Activated naive CD8-positive, alpha-beta T cell treated with anti-CD3 and anti-CD28 coated beads, Interleukin-2, amount 10 ng/mL, durations not matched to agents 7 days and 5 days (primary cell): ENCODE measurements at regions not wholly inside any gene's neighbourhood (a gene's known extent, or its start where the extent isn't known, plus 50 kb on each side); places are given as distances from the start of the nearest gene placed in this dataset.

Source experiments
- ATAC-seq: fragments of 150-1000 bp; cut with Tn5 transposase; one replicate; pipeline ENCODE4 v1.10.0; 2021; ENCODE audit warnings: low read depth, moderate library complexity
- POLR2A ChIA-PET: fragments of 350-600 bp; sonication (Branson Sonifier 250); formaldehyde crosslinking; loops from one replicate; lab custom pipeline; 2021; ENCODE audit warnings: antibody characterized with exemption; lab: Charles Lee
- DNase-seq: peaks from one replicate; pipeline ENCODE4 v3.0.0; 2021
- H3K27ac Mint-ChIP-seq: one replicate; pipeline ENCODE4 v1.8.0; 2022; ENCODE audit warnings: mild to moderate bottlenecking, mixed read lengths
- H3K27me3 Mint-ChIP-seq: one replicate; pipeline ENCODE4 v1.8.0; 2022; ENCODE audit warnings: mild to moderate bottlenecking, moderate library complexity, mixed read lengths
- H3K36me3 Mint-ChIP-seq: one replicate; pipeline ENCODE4 v1.8.0; 2021; ENCODE audit warnings: mild to moderate bottlenecking, mixed read lengths
- H3K4me1 Mint-ChIP-seq: one replicate; pipeline ENCODE4 v1.8.0; 2021; ENCODE audit warnings: mixed read lengths
- H3K4me3 Mint-ChIP-seq: one replicate; pipeline ENCODE4 v1.8.0; 2022; ENCODE audit warnings: mild to moderate bottlenecking, moderate library complexity, mixed read lengths
- H3K9me3 Mint-ChIP-seq: one replicate; pipeline ENCODE4 v1.8.0; 2021; ENCODE audit warnings: mixed read lengths

- no peak for DNase-seq
- no peak overlapping the region for H3K4me3 Mint-ChIP-seq
- no peaks in the 10 kb centered on the region for H3K4me1 Mint-ChIP-seq
- no peak overlapping the region for H3K27ac Mint-ChIP-seq
- H3K36me3 Mint-ChIP-seq: no peaks in the 10 kb centered on the region
- peaks cover 5% of the 10 kb centered on the region for H3K9me3 Mint-ChIP-seq
- POLR2A ChIA-PET: no interaction called here
- H3K27me3 Mint-ChIP-seq: peaks cover 6% of the 10 kb centered on the region
- no peak for ATAC-seq
Measured at GRCh38 chr2:8036366-8036765, 645.5 kb upstream of the ID2 start.

DNA sequence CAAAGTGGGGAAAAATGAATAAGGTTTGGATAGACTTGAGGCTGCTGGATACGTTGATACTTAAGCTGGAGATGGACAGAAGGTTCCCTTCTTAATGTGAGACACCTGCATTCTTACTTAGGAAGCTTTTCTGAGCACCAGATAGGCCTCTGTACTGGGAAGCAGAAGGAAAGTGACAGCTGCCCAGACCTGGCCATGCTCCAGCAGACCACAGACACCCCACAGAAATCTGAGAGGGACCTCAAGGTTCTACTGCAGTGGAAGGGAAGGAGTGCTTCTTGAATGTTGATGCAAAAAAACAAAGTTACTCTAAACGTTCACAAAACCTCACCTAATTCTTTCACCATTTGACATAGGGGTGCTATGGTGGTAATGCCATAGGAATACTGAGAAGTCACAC, 642.1 kb upstream of the ID2 start:
- Mint-ChIP-seq H3K4me3 (no peak overlapping the region), H3K9me3 (peaks cover 7% of the 10 kb centered on the region), H3K36me3 (no peaks in the 10 kb centered on the region), H3K27ac (no peak overlapping the region), H3K4me1 (no peaks in the 10 kb centered on the region), H3K27me3 (peaks cover 4% of the 10 kb centered on the region)
- no peak for DNase-seq
- ATAC-seq: no peak
- POLR2A ChIA-PET: no interaction called here

GRCh38 chr2:8043295-8043694, 638.6 kb upstream of the ID2 start:
- no peaks in the 10 kb centered on the region for H3K27me3 Mint-ChIP-seq
- peaks cover 6% of the 10 kb centered on the region for H3K9me3 Mint-ChIP-seq
- H3K36me3 Mint-ChIP-seq: peaks cover 3% of the 10 kb centered on the region
- no peak for DNase-seq
- no peak overlapping the region for H3K4me3 Mint-ChIP-seq
- H3K4me1 Mint-ChIP-seq: no peaks in the 10 kb centered on the region
- H3K27ac Mint-ChIP-seq: no peak overlapping the region
- POLR2A ChIA-PET: no interaction called here
- ATAC-seq: no peak

DNA sequence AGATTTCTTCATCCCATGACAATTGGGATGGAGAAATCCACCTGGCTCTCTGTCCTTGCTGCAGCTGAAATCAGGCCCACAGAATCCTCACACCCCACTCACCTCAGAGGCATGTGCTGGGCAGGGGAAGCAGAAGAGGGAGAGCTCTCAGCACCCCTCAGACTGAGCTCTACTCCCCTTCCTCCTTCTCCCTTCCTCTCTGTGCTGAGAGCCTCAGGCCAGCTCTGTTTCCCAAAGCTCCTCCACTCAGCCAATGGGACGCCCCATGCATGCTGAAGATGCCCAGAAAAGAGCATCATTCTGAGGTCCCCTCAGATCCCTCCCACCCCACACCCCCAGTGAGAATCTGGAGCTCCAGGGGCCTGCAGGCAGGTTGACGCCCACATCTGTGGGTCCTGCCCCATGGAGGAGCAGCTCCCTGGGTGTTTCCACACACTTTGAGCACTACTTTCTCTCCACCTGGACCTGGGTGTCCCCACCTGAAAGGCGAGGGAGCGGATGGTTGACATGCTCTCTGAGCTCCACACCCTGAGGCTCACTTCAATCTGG, 637.7 kb upstream of the ID2 start:
- H3K36me3 Mint-ChIP-seq: peaks cover 3% of the 10 kb centered on the region
- H3K27ac Mint-ChIP-seq: no peak overlapping the region
- DNase-seq: no peak
- POLR2A ChIA-PET: interaction anchor here (0.6 kb wide), 1 partner anchor 18 kb away, joined by 4 read pairs; no protein-coding TSS in a partner anchor
- peaks cover 6% of the 10 kb centered on the region for H3K9me3 Mint-ChIP-seq
- H3K4me1 Mint-ChIP-seq: no peaks in the 10 kb centered on the region
- no peak overlapping the region for H3K4me3 Mint-ChIP-seq
- H3K27me3 Mint-ChIP-seq: no peaks in the 10 kb centered on the region
- no peak for ATAC-seq

- no peaks in the 10 kb centered on the region for H3K27me3 Mint-ChIP-seq
- ATAC-seq: no peak
- H3K4me3 Mint-ChIP-seq: no peak overlapping the region
- peaks cover 3% of the 10 kb centered on the region for H3K36me3 Mint-ChIP-seq
- POLR2A ChIA-PET: no interaction called here
- H3K9me3 Mint-ChIP-seq: peaks cover 4% of the 10 kb centered on the region
- no peak for DNase-seq
- no peak overlapping the region for H3K27ac Mint-ChIP-seq
- H3K4me1 Mint-ChIP-seq: no peaks in the 10 kb centered on the region
Measured at GRCh38 chr2:8045081-8045614, 636.7 kb upstream of the ID2 start.

GRCh38 chr2:8046849-8047248, 635.0 kb upstream of the ID2 start:
- POLR2A ChIA-PET: no interaction called here
- H3K27me3 Mint-ChIP-seq: no peaks in the 10 kb centered on the region
- H3K4me1 Mint-ChIP-seq: peaks cover 4% of the 10 kb centered on the region
- no peak for ATAC-seq
- H3K27ac Mint-ChIP-seq: no peak overlapping the region
- no peak overlapping the region for H3K4me3 Mint-ChIP-seq
- peaks cover 7% of the 10 kb centered on the region for H3K36me3 Mint-ChIP-seq
- no peak for DNase-seq
- H3K9me3 Mint-ChIP-seq: peaks cover 6% of the 10 kb centered on the region

- H3K27ac Mint-ChIP-seq: no peak overlapping the region
- POLR2A ChIA-PET: no interaction called here
Measured at GRCh38 chr2:8049176-8049575, 632.7 kb upstream of the ID2 start.

DNA sequence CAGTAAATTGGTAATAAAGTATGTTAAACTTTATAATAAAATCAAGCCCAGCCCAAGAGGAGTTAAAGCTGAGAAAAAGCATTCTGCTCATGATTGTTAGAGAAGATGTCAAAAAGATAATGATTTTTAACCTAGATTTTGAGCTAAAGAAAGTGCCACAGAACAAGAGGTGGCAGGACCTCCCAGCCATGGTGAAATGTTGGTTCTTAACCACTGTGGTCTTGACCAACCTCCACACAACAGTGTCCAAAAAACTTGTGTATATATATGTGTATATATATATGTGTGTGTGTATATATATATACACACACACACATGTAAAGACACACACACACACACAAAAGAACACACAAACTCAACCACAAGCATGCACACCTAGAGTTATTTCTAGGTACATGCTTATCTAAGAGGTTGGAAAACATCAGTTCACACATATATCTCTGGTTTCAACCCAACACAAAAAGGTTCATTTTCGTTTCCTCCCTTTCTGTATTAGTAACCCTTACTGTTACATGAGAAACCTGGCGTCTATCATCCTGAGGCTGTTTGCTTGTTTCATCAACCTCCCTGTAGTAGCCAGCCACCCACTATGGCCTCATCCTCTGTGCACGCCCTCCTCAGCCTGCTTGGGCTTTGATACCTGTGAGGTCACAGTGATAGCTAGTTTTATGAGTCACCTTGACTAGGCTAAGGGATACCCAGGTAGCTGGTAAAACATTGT, 631.8 kb upstream of the ID2 start:
- POLR2A ChIA-PET: no interaction called here
- Mint-ChIP-seq H3K9me3 (peaks cover 5% of the 10 kb centered on the region), H3K36me3 (peaks cover 6% of the 10 kb centered on the region), H3K4me1 (peaks cover 6% of the 10 kb centered on the region), H3K4me3 (no peak overlapping the region), H3K27ac (peak overlapping the region; percentile 18), H3K27me3 (no peaks in the 10 kb centered on the region)
- DNase-seq: no peak
- ATAC-seq: peak; percentile 73

More at GRCh38 chr2:8049176-8049575, 632.7 kb upstream of the ID2 start:
- Mint-ChIP-seq H3K4me3 (no peak overlapping the region), H3K27me3 (no peaks in the 10 kb centered on the region), H3K4me1 (peaks cover 6% of the 10 kb centered on the region), H3K36me3 (peaks cover 7% of the 10 kb centered on the region), H3K9me3 (peaks cover 6% of the 10 kb centered on the region)
- ATAC-seq (no peak), DNase-seq (no peak)

DNA sequence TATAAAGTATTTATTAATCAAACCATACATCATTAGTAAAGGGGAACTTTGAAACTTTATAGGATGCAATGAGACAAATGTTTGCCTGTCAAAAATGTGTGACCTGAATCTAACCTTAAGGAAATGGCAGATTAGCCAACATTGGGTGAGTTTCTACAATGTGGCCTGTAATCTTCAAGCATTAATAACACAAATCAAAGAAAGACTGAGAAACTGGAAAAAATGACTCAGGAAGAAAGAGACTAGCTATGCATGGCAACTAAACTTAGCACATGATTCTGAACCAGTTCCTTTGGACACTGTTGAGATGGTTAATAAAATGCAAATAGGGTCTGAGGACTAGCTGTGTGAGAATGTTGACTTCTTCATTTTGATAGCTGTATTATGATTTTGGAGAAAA, 628.6 kb upstream of the ID2 start:
- H3K4me3 Mint-ChIP-seq: no peak overlapping the region
- no peak for ATAC-seq
- POLR2A ChIA-PET: no interaction called here
- no peak for DNase-seq
- H3K27me3 Mint-ChIP-seq: no peaks in the 10 kb centered on the region
- H3K9me3 Mint-ChIP-seq: peaks cover 5% of the 10 kb centered on the region
- H3K4me1 Mint-ChIP-seq: peaks cover 6% of the 10 kb centered on the region
- peaks cover 7% of the 10 kb centered on the region for H3K36me3 Mint-ChIP-seq
- H3K27ac Mint-ChIP-seq: no peak overlapping the region

DNA sequence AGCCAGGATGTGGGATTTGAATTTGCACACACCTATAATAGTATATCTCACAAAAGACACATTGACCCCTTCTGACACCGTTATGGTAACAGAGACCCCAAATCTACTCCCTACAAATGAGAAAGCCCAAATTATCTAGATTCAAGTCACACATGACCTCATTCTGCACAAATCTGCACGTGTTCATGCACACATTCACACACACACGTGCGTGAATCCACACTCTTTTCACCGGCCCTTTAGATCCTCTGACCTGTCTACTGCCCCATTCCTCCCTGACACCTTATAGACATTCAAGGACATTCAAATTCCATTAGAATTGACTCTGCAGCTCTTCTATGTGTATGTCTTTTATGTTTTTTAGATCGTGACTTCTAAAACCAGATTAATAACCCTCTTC, 627.8 kb upstream of the ID2 start:
- DNase-seq (no peak), ATAC-seq (no peak)
- H3K27me3 Mint-ChIP-seq: no peaks in the 10 kb centered on the region
- peaks cover 7% of the 10 kb centered on the region for H3K36me3 Mint-ChIP-seq
- peaks cover 5% of the 10 kb centered on the region for H3K9me3 Mint-ChIP-seq
- POLR2A ChIA-PET: no interaction called here
- peaks cover 9% of the 10 kb centered on the region for H3K4me1 Mint-ChIP-seq
- H3K27ac Mint-ChIP-seq: no peak overlapping the region
- H3K4me3 Mint-ChIP-seq: no peak overlapping the region

- Mint-ChIP-seq H3K9me3 (peaks cover 2% of the 10 kb centered on the region), H3K36me3 (peaks cover 3% of the 10 kb centered on the region), H3K27me3 (peaks cover 2% of the 10 kb centered on the region), H3K4me1 (peaks cover 6% of the 10 kb centered on the region), H3K4me3 (no peak overlapping the region), H3K27ac (no peak overlapping the region)
- ATAC-seq (no peak), DNase-seq (no peak)
- POLR2A ChIA-PET: no interaction called here
Measured at GRCh38 chr2:8058652-8059051, 623.2 kb upstream of the ID2 start.

DNA sequence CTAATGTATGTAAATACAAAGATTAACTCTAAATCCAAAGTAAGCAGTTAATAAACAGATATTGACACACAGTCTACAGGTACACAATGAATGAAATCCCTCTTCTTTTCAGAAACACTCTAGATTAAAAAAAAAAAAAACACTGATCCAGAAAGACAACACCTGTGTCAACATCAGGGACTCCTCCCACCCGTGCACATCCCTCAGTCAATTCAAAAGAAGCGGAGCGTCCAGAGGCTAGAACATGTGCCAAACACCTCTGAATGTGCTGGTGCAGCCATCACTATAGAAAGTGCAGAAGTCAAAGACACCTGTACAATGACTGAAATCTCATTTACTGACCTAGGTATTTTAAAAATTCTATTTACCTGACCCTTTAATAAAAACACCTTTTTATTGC, 622.6 kb upstream of the ID2 start:
- Mint-ChIP-seq H3K27ac (no peak overlapping the region), H3K9me3 (peaks cover 7% of the 10 kb centered on the region), H3K27me3 (peaks cover 2% of the 10 kb centered on the region), H3K4me1 (peaks cover 6% of the 10 kb centered on the region), H3K4me3 (no peak overlapping the region), H3K36me3 (peaks cover 4% of the 10 kb centered on the region)
- POLR2A ChIA-PET: no interaction called here
- DNase-seq: no peak
- no peak for ATAC-seq

DNA sequence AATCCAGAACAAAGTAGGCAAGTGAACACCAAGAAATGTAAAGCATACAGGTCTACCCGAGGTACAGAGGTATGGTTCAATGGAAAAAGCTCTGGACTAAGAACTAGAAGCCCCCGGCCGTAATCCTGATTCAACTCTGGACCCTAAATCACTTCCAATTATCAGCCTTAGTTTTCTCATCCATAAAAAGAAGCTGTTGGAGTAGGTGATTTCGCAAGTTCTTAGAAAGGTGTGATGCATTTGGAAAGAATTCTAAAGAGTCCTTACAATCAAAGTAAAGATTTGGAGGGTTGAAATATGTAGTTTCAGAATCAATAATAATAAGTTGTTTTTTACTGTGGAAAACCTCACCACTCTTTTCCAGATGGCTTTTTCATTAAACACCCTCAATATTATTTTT, 622.1 kb upstream of the ID2 start:
- no peak overlapping the region for H3K4me3 Mint-ChIP-seq
- ATAC-seq (no peak), DNase-seq (no peak)
- peaks cover 2% of the 10 kb centered on the region for H3K27me3 Mint-ChIP-seq
- POLR2A ChIA-PET: no interaction called here
- peaks cover 5% of the 10 kb centered on the region for H3K36me3 Mint-ChIP-seq
- H3K9me3 Mint-ChIP-seq: peaks cover 10% of the 10 kb centered on the region
- H3K4me1 Mint-ChIP-seq: peaks cover 6% of the 10 kb centered on the region
- no peak overlapping the region for H3K27ac Mint-ChIP-seq

DNA sequence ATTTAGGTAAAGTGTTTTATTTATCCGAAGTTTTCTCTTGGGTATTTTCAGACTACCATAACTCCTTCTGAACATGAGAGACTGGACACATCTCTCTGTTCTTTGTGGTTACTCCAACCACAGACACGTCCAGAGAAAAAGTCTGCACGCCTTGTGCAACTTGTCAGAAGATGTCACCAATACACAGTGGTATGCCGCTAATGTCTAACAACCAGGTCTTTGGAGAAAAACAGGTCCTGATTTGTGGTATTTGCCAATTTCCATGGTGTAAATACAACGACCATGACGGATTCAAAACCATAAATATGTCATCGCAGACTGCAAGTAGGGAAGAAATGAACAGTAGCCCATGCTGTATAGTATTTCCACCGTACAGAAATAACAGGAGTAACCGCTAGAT, 620.6 kb upstream of the ID2 start:
- POLR2A ChIA-PET: no interaction called here
- Mint-ChIP-seq H3K4me1 (peaks cover 6% of the 10 kb centered on the region), H3K36me3 (peaks cover 6% of the 10 kb centered on the region), H3K27ac (no peak overlapping the region), H3K27me3 (peaks cover 2% of the 10 kb centered on the region), H3K9me3 (peaks cover 11% of the 10 kb centered on the region), H3K4me3 (no peak overlapping the region)
- DNase-seq: no peak
- ATAC-seq: no peak
